HG03457 (cell line): ENCODE measurements at regions not wholly inside any gene's neighbourhood (a gene's known extent, or its start where the extent isn't known, plus 50 kb on each side); places are given as distances from the start of the nearest gene placed in this dataset.

Experiments used
- ATAC-seq: cut with Tn5 transposase; IDR thresholded peaks from one replicate; pipeline ENCODE4 v1.9.1; 2021; ENCODE audit warnings: moderate number of reproducible peaks; ENCODE audit not compliant: unreplicated experiment

GRCh38 chr6:142558786-142559185, 257.0 kb downstream of the ADGRG6 start:
- ATAC-seq = no peak

DNA sequence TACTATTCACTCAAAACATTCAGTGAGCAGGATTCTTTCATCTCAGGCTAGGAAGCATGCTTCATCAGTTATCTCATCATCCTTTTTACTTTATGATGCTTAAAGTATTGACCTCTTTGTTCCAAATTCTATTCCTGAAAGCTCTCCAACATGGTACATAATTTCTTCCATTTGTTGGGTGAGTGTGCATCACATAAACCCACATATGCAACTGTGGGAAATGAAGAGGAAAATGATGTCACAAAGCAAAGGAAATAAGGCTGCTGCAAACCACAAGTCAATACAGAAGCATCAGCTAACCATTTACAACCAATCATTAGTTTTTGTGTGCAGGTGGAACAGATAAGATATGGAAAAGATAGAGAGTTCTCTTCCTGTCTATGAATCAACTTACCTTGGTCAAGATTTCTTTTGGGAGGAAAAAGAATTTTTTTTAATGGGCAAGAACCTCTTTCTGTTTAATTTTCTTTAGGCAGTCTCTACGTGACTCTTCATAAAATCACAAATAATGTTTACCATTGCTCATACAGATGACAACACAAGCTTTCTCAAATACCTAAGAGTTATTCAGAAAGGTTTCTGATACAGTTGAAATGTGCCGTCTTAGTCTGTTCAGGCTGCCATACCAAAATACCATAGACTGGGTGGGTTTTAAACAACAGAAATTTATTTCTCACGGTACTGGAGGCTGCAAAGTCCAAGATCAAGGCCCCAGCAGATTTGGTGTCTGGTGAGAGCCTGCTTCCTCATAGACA, 259.9 kb downstream of the ADGRG6 start:
- ATAC-seq = no peak

GRCh38 chr6:142562865-142563264, 261.1 kb downstream of the ADGRG6 start:
- no peak for ATAC-seq

DNA sequence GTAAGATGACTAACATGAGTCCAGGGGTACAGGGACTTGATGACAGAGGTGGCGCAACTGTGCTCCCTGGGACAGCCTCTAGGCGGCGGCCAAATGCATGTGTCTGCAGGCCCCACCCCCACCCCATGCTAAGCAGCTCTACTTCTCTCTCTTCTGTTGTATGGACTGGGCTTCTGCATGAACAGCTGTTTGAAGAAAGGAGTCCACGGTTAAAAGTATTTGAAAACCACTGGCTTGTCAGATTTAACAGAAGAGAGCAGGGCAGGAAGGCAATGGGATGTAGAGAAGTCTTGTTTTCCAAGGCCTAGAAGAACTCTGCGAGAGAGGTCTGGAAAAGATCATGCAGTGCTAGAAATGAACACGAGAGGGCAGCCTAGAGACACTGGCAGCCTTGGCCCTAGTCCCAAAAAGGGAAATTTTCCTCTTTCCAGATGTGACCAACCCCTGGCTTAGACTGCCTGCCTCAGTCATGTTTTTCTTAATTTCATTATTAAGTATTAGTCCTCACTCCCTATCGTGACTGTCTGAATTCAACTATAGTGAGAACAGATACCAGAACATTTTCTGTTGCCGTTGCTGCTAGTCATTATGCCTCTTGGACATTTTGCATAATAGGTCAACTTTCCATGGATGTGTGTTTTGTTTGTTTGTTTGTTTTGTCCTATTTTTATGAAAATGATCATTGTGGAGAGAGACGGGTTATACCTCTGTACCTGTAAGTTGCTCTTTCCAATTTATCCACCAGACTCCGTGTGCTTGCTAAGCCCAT, 265.0 kb downstream of the ADGRG6 start:
- ATAC-seq = no peak

GRCh38 chr6:142567461-142567860, 265.7 kb downstream of the ADGRG6 start:
- ATAC-seq = no peak

DNA sequence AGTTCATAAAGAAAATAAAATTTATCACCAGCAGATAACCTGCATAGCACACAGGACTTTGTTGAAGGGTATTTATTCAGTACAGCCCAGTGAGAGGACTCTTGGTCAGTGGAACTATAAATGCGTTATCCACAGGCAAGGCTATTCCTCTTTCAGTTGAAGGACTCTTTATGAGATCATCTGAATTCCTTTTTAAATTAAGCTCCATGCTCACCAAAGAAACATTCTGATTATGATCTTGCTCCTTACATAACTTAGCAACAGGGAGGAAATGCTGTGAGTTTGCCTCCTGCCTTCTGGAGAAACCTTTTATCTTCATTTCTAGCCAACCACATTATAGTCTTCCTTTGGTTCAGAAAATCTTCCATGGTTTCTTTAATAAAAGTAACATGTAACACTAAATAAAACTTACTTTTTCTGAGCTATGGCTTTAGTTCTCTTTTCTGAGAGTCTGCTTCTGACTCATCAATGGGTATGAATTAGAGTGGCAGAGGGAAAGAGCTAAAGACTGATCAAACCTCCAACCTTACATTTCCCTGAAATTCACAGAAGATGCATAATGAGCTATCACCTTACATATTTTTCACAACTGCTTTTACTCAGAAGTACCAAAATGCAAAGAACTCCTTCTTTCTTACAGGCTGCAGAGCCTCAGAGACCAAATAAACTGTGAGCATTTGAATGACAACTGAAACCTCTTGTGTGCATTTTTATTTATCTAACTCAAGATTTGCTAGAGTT, 267.2 kb downstream of the ADGRG6 start:
- no peak for ATAC-seq

DNA sequence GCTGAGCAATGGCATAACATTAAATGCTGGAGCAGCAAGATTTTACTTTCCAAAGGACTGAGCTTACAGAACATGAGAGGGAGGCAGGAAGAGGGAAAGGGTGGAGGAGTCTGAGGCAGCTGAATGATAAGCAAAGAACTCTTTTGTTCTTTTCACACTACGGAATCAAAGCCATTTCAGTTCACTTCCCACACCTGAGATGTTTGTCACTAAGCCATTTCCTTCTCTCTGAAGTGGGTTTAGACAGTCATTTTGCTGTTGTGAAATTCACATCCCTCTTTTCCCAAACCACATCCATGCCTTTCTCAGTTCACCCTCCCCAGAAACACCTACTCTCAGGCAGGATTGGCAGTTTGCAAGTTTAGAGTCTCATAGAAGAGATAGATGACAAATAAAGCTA, 267.9 kb downstream of the ADGRG6 start:
- no peak for ATAC-seq

DNA sequence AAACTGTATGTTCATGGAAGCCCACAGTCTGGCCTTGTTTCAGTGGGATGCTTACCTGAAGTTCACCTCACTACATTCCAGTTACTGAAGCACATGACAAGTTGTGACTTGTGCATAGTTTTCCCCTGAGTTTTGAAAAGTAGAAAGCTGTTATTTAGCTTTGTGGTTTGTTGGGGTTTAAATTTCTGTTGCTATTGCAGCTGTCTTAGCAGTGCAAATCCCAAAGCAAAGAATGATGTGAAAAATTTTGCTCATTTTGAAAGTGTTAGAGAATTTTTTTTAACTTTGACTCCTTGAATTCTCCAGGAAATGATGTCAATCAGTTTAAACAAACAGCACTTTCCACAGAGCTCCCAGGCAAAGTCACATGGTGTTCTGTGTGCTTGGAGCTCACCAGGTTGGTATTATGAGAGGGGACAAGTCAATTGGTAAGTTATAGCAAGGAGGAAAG, 268.4 kb downstream of the ADGRG6 start:
- no peak for ATAC-seq

DNA sequence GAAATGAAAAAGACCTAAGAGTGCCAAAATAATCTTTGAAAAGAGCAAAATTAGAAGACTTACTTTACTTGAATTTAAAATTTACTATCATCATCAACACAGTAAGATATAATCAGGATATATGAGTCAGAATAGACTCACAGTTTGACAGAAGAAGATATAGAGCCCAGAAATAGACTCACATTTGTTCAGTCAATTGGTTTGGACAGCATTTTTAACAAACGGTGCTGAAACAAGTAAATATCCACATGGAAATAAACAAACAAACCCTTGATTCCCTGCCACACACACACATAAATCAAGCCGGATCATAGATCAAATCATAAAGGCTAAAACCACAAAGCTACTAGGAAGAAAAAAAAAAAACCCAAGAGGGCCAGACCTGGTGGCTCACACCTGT, 291.1 kb downstream of the ADGRG6 start:
- no peak for ATAC-seq

DNA sequence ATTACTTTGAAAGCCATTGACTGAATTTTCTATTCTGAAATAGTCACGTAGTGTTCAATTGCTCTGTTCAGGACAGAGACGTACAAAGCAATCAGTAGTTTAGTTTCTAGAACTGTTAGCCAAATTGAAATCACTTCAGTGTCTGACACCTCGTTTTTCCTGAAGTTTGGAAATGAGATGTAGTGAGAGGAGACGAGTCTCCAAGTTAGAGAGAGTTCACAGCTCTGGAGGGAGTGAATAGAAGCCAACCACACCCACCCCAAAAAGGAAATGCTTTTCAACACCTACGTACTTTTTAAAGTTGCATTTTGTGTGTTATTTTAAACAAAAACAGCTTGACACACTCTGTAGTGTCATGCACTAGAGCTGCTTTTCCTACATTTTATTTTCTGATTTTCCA, 296.0 kb downstream of the ADGRG6 start:
- no peak for ATAC-seq

DNA sequence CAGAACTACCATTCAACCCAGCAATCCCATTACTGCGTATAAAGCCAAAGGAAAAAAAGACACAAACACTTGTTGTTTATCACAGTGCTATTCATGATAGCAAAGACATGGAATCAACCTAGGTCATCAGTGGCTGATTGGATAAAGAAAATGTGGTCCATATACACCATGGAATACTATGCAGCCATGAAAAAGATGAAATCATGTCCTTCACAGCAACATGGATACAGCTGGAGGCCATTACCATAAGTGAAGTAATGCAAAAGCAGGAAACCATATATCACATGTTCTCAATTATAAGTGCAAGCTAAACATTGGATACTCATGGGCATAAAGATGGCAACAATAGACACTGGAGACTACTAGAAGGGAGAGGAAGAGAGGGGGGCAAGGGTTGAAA, 299.6 kb downstream of the ADGRG6 start:
- no peak for ATAC-seq

DNA sequence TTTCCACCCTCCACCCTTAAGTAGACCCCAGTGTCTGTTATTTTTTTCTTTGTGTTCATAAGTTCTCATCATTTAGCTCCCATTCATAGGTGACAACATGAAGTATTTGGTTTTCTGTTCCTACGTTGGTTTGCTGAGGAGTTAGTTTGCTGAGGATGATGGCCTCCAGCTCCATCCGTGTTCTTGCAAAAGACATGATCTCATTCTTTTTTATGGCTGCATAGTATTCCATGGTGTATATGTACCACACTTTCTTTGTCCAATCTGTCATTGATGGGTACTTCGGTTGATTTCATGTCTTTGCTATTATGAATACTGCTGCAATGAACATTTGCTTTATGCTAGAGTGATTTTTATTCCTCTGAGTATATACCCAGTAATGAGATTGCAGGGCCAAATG, 301.2 kb downstream of the ADGRG6 start:
- no peak for ATAC-seq

- no peak for ATAC-seq
Observed at GRCh38 chr6:142605922-142606485, 304.2 kb downstream of the ADGRG6 start.

DNA sequence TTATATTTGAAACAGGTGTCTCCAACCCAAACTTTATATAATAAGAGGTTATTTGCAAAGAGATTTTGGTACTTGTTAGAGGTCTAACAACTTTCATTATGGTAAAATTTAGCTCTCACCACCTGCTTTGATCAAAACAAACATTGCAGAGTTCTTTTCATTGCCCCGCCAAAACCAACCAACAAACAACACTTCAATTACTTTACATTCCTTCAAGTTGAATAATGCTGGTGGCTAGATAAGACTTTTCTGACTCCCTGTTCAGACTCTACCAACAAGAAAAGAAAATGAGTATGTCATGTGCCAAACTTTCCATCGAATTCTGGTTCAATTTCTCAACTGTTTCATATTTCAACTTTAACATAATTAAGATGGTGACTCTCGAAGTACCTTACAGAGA, 311.1 kb downstream of the ADGRG6 start:
- no peak for ATAC-seq

DNA sequence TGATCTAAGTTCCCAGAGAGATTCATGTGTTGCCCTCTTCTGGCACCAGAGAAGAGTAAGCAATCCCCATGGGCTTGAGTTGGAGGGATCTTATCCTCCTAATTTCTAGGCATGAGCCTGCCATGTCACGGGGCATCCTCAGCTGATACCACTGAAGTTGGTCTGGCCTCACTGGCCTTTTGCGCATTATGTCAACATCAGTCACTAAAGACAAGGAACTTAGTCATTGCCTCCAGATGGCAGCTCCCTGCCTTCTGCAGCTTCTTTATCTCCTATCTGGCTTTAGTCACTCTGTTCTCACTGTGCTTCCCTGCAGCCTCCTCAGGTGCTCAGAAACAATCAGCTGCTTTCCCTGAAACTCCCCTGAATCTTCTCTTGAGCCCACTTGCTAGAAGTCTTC, 312.2 kb downstream of the ADGRG6 start:
- ATAC-seq = no peak

- ATAC-seq = no peak
Observed at GRCh38 chr6:142617158-142617557, 315.4 kb downstream of the ADGRG6 start.

- no peak for ATAC-seq
Observed at GRCh38 chr6:142621822-142622221, 320.0 kb downstream of the ADGRG6 start.

DNA sequence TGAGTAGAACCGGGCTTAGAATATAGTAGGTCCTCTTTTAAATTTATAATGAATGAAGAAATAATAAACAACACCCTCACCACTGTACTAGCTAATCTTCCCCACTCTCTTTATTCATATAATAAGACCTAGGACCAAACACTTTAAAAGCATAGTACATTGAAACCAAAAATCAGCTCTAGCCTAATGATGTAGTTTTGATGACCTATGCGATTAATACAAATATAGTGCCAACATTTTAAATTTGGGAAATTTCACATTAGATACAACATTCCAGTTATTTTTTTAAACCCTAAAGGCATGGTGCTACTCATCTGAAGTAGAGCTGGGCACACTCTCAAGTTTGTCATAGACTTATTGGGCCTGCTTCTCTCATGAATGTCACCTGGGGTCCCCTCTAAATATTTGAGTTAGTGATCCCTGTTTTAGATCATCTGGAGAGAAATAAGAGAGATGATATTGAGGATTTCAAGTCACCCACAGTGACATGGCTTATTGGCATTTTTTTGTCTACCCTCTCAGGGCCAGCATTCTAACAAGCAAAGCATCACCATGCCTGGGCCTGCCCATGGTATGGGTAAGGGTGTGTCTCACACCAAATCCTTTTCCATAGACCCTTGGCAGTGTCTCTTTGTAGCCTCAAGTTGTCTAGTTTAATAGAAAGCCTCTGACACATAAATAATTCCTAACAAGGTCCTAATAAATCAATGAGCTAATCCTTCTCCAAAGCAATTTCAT, 319.8 kb downstream of the HIVEP2 start:
- no peak for ATAC-seq

DNA sequence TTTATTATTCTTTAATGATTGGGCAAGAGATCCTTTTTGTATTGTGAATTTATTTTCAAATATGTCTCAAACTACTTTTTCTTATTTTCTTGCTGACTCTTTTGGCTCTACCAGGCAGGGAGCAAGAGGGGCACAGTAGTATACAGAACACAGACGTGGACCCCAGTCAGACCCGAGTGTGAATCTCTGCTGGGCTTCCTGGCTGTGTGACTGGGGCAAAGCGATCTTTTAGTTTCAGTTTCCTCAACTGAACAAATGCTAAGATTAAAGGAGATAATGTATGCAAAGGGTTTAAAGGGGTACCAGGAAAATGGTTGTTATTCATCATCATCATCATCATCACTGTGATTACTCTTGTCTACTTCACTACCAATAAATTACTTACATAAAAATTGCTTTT, 317.5 kb downstream of the HIVEP2 start:
- no peak for ATAC-seq

DNA sequence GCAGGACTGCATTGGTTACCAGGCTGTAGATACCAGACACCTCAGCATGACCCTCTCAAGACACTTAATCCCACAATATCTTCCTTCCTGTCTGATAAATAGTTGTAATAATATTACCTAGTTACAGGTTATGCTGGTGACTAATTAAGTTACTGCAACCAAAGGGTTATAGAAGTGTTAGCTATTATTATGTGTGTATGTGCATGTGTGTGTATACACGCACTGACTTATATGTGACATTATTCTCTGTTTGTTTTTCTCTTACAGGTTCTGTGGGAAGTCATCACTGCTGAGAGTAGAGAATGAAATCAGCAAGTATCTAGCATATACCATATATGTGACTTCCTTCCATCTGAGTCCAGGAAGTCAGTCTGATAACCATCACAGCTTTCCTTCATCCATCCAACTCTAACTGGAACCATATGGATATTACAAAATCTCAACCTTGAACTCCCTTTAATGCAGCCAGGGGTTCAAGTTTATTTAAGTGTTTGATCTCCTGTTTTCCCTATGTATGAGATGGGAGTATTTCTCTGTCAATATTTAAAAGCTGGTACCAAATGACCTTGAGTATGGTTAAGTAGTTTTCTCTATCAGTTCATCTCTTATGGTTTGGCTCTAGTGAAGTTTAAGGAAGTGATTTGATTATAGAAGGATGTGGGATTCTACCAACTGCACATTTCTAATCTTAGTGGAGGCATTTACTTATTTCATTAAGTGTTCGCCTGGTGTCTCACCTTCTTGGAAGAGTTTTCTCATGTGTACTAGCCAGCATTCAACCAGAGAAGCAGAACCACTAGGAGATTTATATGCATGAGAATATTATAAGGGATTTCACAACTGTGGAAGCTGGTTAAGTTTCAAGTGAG, 313.2 kb downstream of the HIVEP2 start:
- ATAC-seq = no peak
